NB4 (cell line): ENCODE measurements at regions not wholly inside any gene's neighbourhood (a gene's known extent, or its start where the extent isn't known, plus 50 kb on each side); places are given as distances from the start of the nearest gene placed in this dataset.

ENCODE experiments used
- MYC ChIP-seq: IDR thresholded peaks from 2 replicates; pipeline ENCODE4 v1.6.1; 2011; ENCODE audit warnings: low read depth, low read length
- TF ChIP-seq, protein P1 (sequence below): IDR thresholded peaks from one replicate; pipeline ENCODE4 v1.5.1; 2012; ENCODE audit warnings: low read depth, low read length
- TF ChIP-seq, protein P2 (sequence below): IDR thresholded peaks from 2 replicates; pipeline ENCODE4 v1.6.1; 2011; ENCODE audit warnings: low read depth, low read length

DNA sequence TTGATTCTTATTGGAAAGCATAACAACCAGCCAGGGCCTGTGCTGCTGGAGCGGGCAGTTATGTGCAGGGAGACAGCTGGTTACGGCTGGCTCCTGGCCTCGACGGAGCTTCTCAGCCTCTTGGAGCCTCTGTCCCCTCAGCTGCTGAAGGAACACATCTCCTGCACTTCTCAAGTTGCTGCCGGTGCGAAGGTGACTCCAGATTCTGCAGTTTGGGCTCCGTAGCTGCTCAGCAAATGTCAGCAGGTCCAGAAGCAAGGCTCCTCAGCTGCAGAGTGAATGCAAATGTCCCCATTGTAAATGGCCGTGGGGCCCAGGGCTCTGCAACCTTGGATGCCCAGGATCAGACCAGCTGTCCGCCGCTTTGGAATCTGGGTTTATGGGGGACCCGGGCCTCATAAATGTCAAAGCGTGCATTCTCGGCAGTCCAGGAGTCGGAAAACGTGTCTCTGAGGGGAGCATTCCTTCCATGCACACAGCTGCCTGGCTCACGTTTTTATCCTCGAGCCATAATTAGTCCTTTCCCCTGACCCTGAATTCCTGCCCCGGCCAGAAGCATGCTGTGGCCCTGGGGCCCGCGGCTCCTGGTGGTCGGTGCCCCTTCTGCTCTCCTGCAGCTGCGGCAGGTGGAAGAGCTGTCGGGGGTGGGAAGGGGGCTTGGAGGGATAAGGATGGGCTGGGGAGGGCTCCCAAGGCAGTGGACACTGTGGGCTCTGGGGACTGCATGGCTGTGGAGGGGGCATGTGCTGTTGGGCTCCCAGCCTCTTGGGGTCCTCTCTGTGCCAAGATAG lies 106.0 kb downstream of the KIF26A start:
- TF ChIP-seq, protein P1, sequence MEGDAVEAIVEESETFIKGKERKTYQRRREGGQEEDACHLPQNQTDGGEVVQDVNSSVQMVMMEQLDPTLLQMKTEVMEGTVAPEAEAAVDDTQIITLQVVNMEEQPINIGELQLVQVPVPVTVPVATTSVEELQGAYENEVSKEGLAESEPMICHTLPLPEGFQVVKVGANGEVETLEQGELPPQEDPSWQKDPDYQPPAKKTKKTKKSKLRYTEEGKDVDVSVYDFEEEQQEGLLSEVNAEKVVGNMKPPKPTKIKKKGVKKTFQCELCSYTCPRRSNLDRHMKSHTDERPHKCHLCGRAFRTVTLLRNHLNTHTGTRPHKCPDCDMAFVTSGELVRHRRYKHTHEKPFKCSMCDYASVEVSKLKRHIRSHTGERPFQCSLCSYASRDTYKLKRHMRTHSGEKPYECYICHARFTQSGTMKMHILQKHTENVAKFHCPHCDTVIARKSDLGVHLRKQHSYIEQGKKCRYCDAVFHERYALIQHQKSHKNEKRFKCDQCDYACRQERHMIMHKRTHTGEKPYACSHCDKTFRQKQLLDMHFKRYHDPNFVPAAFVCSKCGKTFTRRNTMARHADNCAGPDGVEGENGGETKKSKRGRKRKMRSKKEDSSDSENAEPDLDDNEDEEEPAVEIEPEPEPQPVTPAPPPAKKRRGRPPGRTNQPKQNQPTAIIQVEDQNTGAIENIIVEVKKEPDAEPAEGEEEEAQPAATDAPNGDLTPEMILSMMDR = no peak
- TF ChIP-seq, protein P2, sequence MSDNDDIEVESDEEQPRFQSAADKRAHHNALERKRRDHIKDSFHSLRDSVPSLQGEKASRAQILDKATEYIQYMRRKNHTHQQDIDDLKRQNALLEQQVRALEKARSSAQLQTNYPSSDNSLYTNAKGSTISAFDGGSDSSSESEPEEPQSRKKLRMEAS = no peak
- no peak for TF ChIP-seq MYC
